Psoas muscle (tissue), 7 donors: ENCODE measurements at regions not wholly inside any gene's neighbourhood (a gene's known extent, or its start where the extent isn't known, plus 50 kb on each side); places are given as distances from the start of the nearest gene placed in this dataset.

Source experiments
- ATAC-seq, 4 donors: fragments of 200-7000 bp; cut with Tn5 transposase; one replicate each; pipeline ENCODE4 v1.9.1; 2020; ENCODE audit warnings: moderate library complexity in 3 of 4, mild to moderate bottlenecking in 2 of 4
- DNase-seq, 2 donors: peaks; one replicate each; pipeline ENCODE4 v3.0.0-alpha.2; 2020
- H3K27ac ChIP-seq: fragments of 200-600 bp; one replicate; pipeline ENCODE4 v1.8.0; 2022
- H3K27me3 ChIP-seq, 3 donors: fragments of 200-600 bp in 1 of 3; one replicate each; pipeline versions ENCODE4 v1.6.1 to v1.8.0; 2013 to 2022; ENCODE audit warnings: low read length in 2 of 3, mild to moderate bottlenecking in 2 of 3, moderate library complexity in 1 of 3; ENCODE audit not compliant: insufficient read depth in 3 of 3
- H3K36me3 ChIP-seq, 2 donors: fragments of 200-600 bp in 1 of 2; one replicate each; pipeline versions ENCODE4 v1.6.1 to v1.8.0; 2013 to 2022; ENCODE audit warnings: low read depth in 1 of 2, mild to moderate bottlenecking in 1 of 2, moderate library complexity in 1 of 2; ENCODE audit not compliant: insufficient read depth in 1 of 2
- H3K4me1 ChIP-seq: fragments of 200-600 bp; one replicate; pipeline ENCODE4 v1.8.0; 2022
- H3K4me3 ChIP-seq: fragments of 200-600 bp; one replicate; pipeline ENCODE4 v1.8.0; 2022; ENCODE audit warnings: mild to moderate bottlenecking
- H3K9me3 ChIP-seq: fragments of 200-600 bp; one replicate; pipeline ENCODE4 v1.8.0; 2022
- CTCF ChIP-seq: fragments of 200-600 bp; IDR thresholded peaks from one replicate; pipeline ENCODE4 v1.8.0; 2022; ENCODE audit warnings: antibody characterized with exemption
- WGBS, 3 donors: extraction: QIAGEN DNeasy Blood & Tissue Kit; methylation state at CpG; one replicate each; pipeline versions ENCODE4 v1.1.6 to v1.1.7; 2013; 5-methylcytosine and 5-hydroxymethylcytosine counted together
- intact Hi-C, 2 donors: fragments of 100-400 bp; cut with DNase I; formaldehyde crosslinking; loops; one replicate each; pipeline versions ENCODE4 v1.11.0 to v1.14.2; 2022
- donor health status: healthy with polysubstance abuse.
- donor health status: DM: no; HTN: no; CAD: no; lungs with moderate emphysema.
- donor health status: Bipolar disorder and iron deficiency.
- donor health status: healthy.
- donor health status: DM: yes; HTN: yes; CAD: no.
- donor health status: DM: no; HTN: no; CAD: no.
- donor health status: DM: yes; HTN: yes; CAD: no.

- DNase-seq (no peak), ATAC-seq (no peak)
- H3K36me3 ChIP-seq, result no peaks in the 10 kb centered on the region
- H3K4me1 ChIP-seq, result no peaks in the 10 kb centered on the region
- H3K9me3 ChIP-seq, result peaks cover 4% of the 10 kb centered on the region
- no peak overlapping the region for H3K4me3 ChIP-seq
- intact Hi-C loops, result no loop called here
- no peak overlapping the region for H3K27ac ChIP-seq
- TF ChIP-seq CTCF, result no peak
- no peaks in the 10 kb centered on the region for H3K27me3 ChIP-seq
Measured at GRCh38 chr5:23204111-23204510, 303.3 kb upstream of the PRDM9 start.

DNA sequence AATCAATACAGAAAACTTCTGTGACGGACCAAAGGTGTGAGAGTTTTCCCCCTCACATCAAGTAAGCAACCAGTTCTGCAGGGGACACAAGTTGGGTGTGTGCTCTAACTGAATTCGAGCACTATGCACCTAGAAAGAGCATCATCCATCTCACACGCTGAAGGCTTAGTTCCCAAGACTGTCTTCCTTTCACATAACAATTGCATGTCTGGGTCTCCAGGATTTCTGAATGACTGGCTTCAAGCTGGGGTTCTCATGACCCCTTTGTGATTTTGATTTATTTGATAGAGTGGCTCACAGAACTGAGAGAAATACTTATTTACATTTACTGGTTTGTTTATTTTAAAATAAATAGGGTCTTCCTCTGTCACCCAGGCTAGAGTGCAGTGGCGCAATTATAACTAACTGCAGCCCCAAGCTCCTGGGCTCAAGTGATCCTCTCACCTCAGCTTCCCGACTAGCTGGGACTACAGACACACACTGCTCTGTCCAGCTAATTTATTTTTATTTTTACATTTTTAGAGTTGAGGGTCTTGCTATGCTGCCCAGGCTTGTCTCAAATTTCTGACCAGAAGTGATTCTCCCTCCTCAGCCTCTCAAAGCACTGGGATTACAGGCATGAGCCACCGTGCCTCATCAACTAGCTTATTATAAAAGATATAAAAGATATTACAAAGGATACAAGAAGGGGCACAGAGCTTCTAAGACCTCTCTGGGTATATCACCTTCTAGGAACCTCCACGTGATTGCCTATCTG is 316.7 kb upstream of the CDH12 start:
- no peak overlapping the region for H3K27ac ChIP-seq
- H3K4me3 ChIP-seq, result no peak overlapping the region
- ATAC-seq, result no peak
- H3K9me3 ChIP-seq, result no peaks in the 10 kb centered on the region
- intact Hi-C loops, result no loop called here
- WGBS, 3 donors, result 70 to 74% (median 73%) methylated on average over 7 of the region's 7 CpGs
- no peak for TF ChIP-seq CTCF
- no peaks in the 10 kb centered on the region for H3K4me1 ChIP-seq
- no peaks in the 10 kb centered on the region for H3K27me3 ChIP-seq
- no peak for DNase-seq
- H3K36me3 ChIP-seq, result no peaks in the 10 kb centered on the region

DNA sequence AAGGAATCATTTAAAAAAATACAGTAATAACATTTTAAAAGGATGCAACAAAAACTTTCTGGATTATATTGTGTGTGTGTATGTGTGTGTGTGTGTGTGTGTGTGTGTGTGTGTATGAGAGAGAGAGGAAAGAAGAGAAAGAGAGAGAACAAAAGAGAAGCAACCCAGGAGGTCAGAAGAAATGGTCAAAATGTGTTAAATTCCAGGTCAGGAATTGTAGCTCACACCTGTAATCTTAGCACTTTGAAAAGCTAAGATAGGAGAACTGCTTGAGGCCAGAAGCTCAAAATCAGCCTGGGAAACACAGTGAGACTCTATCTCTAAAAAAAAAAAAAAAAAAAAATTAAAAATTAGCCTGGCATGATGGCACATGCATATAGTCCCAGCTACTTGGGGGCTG is 311.8 kb upstream of the CDH12 start:
- Histone ChIP-seq H3K27ac (no peak overlapping the region), H3K36me3 (no peaks in the 10 kb centered on the region), H3K9me3 (no peaks in the 10 kb centered on the region), H3K4me3 (no peak overlapping the region), H3K4me1 (no peaks in the 10 kb centered on the region), H3K27me3 (no peaks in the 10 kb centered on the region)
- ATAC-seq, result no peak
- no peak for TF ChIP-seq CTCF
- intact Hi-C loops, result no loop called here
- no peak for DNase-seq

- Histone ChIP-seq H3K4me1 (no peaks in the 10 kb centered on the region), H3K4me3 (no peak overlapping the region), H3K36me3 (no peaks in the 10 kb centered on the region), H3K9me3 (no peaks in the 10 kb centered on the region), H3K27ac (no peak overlapping the region), H3K27me3 (no peaks in the 10 kb centered on the region)
- ATAC-seq (no peak), DNase-seq (no peak)
- intact Hi-C loops, result no loop called here
- 82 to 88% (median 86%) methylated on average over 2 of the region's 2 CpGs for WGBS, 3 donors
- TF ChIP-seq CTCF, result no peak
Measured at GRCh38 chr5:23158179-23158578, 305.0 kb upstream of the CDH12 start.

GRCh38 chr5:23157716-23158115 is 304.6 kb upstream of the CDH12 start:
- no peak for TF ChIP-seq CTCF
- Histone ChIP-seq H3K4me1 (no peaks in the 10 kb centered on the region), H3K9me3 (no peaks in the 10 kb centered on the region), H3K27me3 (no peaks in the 10 kb centered on the region), H3K27ac (no peak overlapping the region), H3K36me3 (no peaks in the 10 kb centered on the region), H3K4me3 (no peak overlapping the region)
- WGBS, 3 donors, result 80 to 88% (median 86%) methylated on average over 1 of the region's 1 CpG
- intact Hi-C loops, result no loop called here
- ATAC-seq (no peak), DNase-seq (no peak)
